Mesenchymal stem cell (in vitro differentiated cells and primary cell): ENCODE measurements at regions not wholly inside any gene's neighbourhood (a gene's known extent, or its start where the extent isn't known, plus 50 kb on each side); places are given as distances from the start of the nearest gene placed in this dataset.

Source experiments
- DNase-seq: peaks from one replicate; pipeline ENCODE4 v3.0.0-alpha.2; 2013
- H2AFZ ChIP-seq: one replicate; pipeline ENCODE4 v1.6.1; 2013; ENCODE audit warnings: low read depth, mild to moderate bottlenecking, control low read depth, inconsistent platforms, low read length, moderate library complexity
- H2AK5ac ChIP-seq: 2 replicates; pipeline ENCODE4 v1.6.1; 2013; ENCODE audit warnings: low read length, moderate library complexity, mild to moderate bottlenecking, inconsistent platforms; ENCODE audit not compliant: severe bottlenecking
- H2BK120ac ChIP-seq: one replicate; pipeline ENCODE4 v1.6.1; 2013; ENCODE audit warnings: low read depth, mild to moderate bottlenecking, inconsistent platforms, low read length, moderate library complexity
- H2BK12ac ChIP-seq, 2 experiments: one replicate each; pipeline ENCODE4 v1.6.1; 2013; ENCODE audit warnings: inconsistent platforms in 2 of 2, low read length in 2 of 2, mild to moderate bottlenecking in 2 of 2, moderate library complexity in 2 of 2, control low read depth in 1 of 2
- H2BK15ac ChIP-seq: one replicate; pipeline ENCODE4 v1.6.1; 2013; ENCODE audit warnings: mild to moderate bottlenecking, low read depth, inconsistent platforms; ENCODE audit not compliant: poor library complexity, severe bottlenecking
- H2BK5ac ChIP-seq: 2 replicates; pipeline ENCODE4 v1.6.1; 2013; ENCODE audit warnings: low read depth, mild to moderate bottlenecking, low read length, control low read depth, inconsistent platforms; ENCODE audit not compliant: poor library complexity, severe bottlenecking
- H3K14ac ChIP-seq, 2 experiments: one replicate each; pipeline ENCODE4 v1.6.1; 2013; ENCODE audit warnings: inconsistent platforms in 2 of 2, low read length in 2 of 2, control low read depth in 1 of 2, mild to moderate bottlenecking in 1 of 2, moderate library complexity in 1 of 2
- H3K18ac ChIP-seq, 2 experiments: one replicate each; pipeline ENCODE4 v1.6.1; 2013; ENCODE audit warnings: inconsistent platforms in 2 of 2, low read length in 2 of 2, control low read depth in 1 of 2, low read depth in 1 of 2, mild to moderate bottlenecking in 1 of 2
- H3K23ac ChIP-seq, 2 experiments: one replicate each; pipeline ENCODE4 v1.6.1; 2013; ENCODE audit warnings: inconsistent platforms in 2 of 2, low read length in 2 of 2, mild to moderate bottlenecking in 2 of 2, moderate library complexity in 2 of 2, control low read depth in 1 of 2
- H3K27ac ChIP-seq: 2 replicates; pipeline ENCODE4 v1.5.1; 2013; ENCODE audit warnings: mild to moderate bottlenecking, moderate library complexity, low read length, control low read depth, inconsistent platforms; ENCODE audit not compliant: poor library complexity, severe bottlenecking
- H3K27me3 ChIP-seq, 2 experiments: 2 replicates each; pipeline versions ENCODE4 v1.6.1 to v1.7.0; 2013; ENCODE audit warnings: low read length in 2 of 2, mild to moderate bottlenecking in 2 of 2, moderate library complexity in 2 of 2, control low read depth in 1 of 2, inconsistent platforms in 1 of 2; ENCODE audit not compliant: control insufficient read depth in 1 of 2, insufficient read depth in 1 of 2
- H3K36me3 ChIP-seq, 2 experiments: 2 replicates each; pipeline versions ENCODE4 v1.6.1 to v1.7.0; 2013; ENCODE audit warnings: low read length in 2 of 2, control low read depth in 1 of 2, inconsistent platforms in 1 of 2, low read depth in 1 of 2, mild to moderate bottlenecking in 1 of 2; ENCODE audit not compliant: insufficient read depth in 2 of 2, control insufficient read depth in 1 of 2
- H3K4ac ChIP-seq, 2 experiments: one replicate each; pipeline ENCODE4 v1.6.1; 2013; ENCODE audit warnings: inconsistent platforms in 2 of 2, low read length in 2 of 2, mild to moderate bottlenecking in 2 of 2, moderate library complexity in 2 of 2, control low read depth in 1 of 2, low read depth in 1 of 2
- H3K4me1 ChIP-seq: 2 replicates; pipeline ENCODE4 v1.6.1; 2013; ENCODE audit warnings: low read depth, low read length, control low read depth; ENCODE audit not compliant: control insufficient read depth, insufficient read depth
- H3K4me2 ChIP-seq: 2 replicates; pipeline ENCODE4 v1.6.1; 2013; ENCODE audit warnings: low read length, mild to moderate bottlenecking, inconsistent platforms; ENCODE audit not compliant: poor library complexity, severe bottlenecking
- H3K4me3 ChIP-seq, 2 experiments: 2 replicates each; pipeline versions ENCODE4 v1.5.1 to v1.7.0; 2013; ENCODE audit warnings: low read length in 2 of 2, mild to moderate bottlenecking in 2 of 2, control low read depth in 1 of 2, low read depth in 1 of 2; ENCODE audit not compliant: insufficient read depth in 1 of 2
- H3K79me1 ChIP-seq: replicated peaks from 2 replicates; pipeline ENCODE4 v1.6.1; 2013; ENCODE audit warnings: mild to moderate bottlenecking, control low read depth, low read length, inconsistent platforms; ENCODE audit not compliant: poor library complexity, severe bottlenecking
- H3K9ac ChIP-seq: 2 replicates; pipeline ENCODE4 v1.7.0; 2013; ENCODE audit warnings: mild to moderate bottlenecking, low read length, moderate library complexity
- H3K9me3 ChIP-seq: 2 replicates; pipeline ENCODE4 v1.7.0; 2013; ENCODE audit warnings: mild to moderate bottlenecking, low read length; ENCODE audit not compliant: control insufficient read depth
- H4K8ac ChIP-seq: one replicate; pipeline ENCODE4 v1.6.1; 2013; ENCODE audit warnings: inconsistent platforms, mild to moderate bottlenecking, low read length, moderate library complexity
- H4K91ac ChIP-seq: one replicate; pipeline ENCODE4 v1.6.1; 2013; ENCODE audit warnings: mild to moderate bottlenecking, low read length, inconsistent platforms
- WGBS: methylation state at CpG from one replicate; pipeline ENCODE4 v1.1.7; 2013; ENCODE audit warnings: mixed read lengths; 5-methylcytosine and 5-hydroxymethylcytosine counted together

- no peaks in the 10 kb centered on the region for H3K79me1 ChIP-seq
- H3K4me1 ChIP-seq = no peaks in the 10 kb centered on the region
- H3K4me3 ChIP-seq = no peak overlapping the region
- DNase-seq = no peak
- no peak overlapping the region for H2BK15ac ChIP-seq
- no peak overlapping the region for H2BK120ac ChIP-seq
- peaks cover 26% of the 10 kb centered on the region for H3K9me3 ChIP-seq
- 78% methylated on average over 3 of the region's 3 CpGs for WGBS
- no peak overlapping the region for H2BK5ac ChIP-seq
- H3K27me3 ChIP-seq = no peaks in the 10 kb centered on the region
- no peak overlapping the region for H2AK5ac ChIP-seq
- no peak overlapping the region for H2AFZ ChIP-seq
- no peak overlapping the region for H3K23ac ChIP-seq
- no peak overlapping the region for H3K27ac ChIP-seq
- H3K9ac ChIP-seq = no peak overlapping the region
- H2BK12ac ChIP-seq = no peak overlapping the region
- H3K14ac ChIP-seq = no peak overlapping the region
- H4K8ac ChIP-seq = no peak overlapping the region
- no peaks in the 10 kb centered on the region for H3K36me3 ChIP-seq
- no peak overlapping the region for H4K91ac ChIP-seq
- no peak overlapping the region for H3K18ac ChIP-seq
- H3K4ac ChIP-seq = no peak overlapping the region
- H3K4me2 ChIP-seq = no peak overlapping the region
These were observed 790.9 kb downstream of the TFAP2A start for GRCh38 chr6:9623985-9624384.

GRCh38 chr6:9623228-9623832 lies 791.5 kb downstream of the TFAP2A start:
- DNase-seq = no peak
- Histone ChIP-seq H3K9me3 (peaks cover 25% of the 10 kb centered on the region), H3K4me3 (no peak overlapping the region), H2BK120ac (no peak overlapping the region), H3K36me3 (no peaks in the 10 kb centered on the region), H2AK5ac (no peak overlapping the region), H2BK5ac (no peak overlapping the region), H3K4me2 (no peak overlapping the region), H2BK15ac (no peak overlapping the region), H2AFZ (no peak overlapping the region), H3K79me1 (no peaks in the 10 kb centered on the region), H4K91ac (no peak overlapping the region), H2BK12ac (no peak overlapping the region), H3K27me3 (no peaks in the 10 kb centered on the region), H3K23ac (no peak overlapping the region), H4K8ac (no peak overlapping the region), H3K18ac (no peak overlapping the region), H3K4me1 (no peaks in the 10 kb centered on the region), H3K14ac (no peak overlapping the region), H3K27ac (no peak overlapping the region), H3K4ac (no peak overlapping the region), H3K9ac (no peak overlapping the region)
- 93% methylated on average over 6 of the region's 8 CpGs for WGBS

GRCh38 chr6:9621276-9621675 lies 793.6 kb downstream of the TFAP2A start:
- Histone ChIP-seq H3K9ac (no peak overlapping the region), H2BK120ac (no peak overlapping the region), H4K91ac (no peak overlapping the region), H2BK5ac (no peak overlapping the region), H3K27me3 (no peaks in the 10 kb centered on the region), H3K36me3 (no peaks in the 10 kb centered on the region), H3K18ac (no peak overlapping the region), H2BK12ac (no peak overlapping the region), H3K23ac (no peak overlapping the region), H3K4me2 (no peak overlapping the region), H4K8ac (no peak overlapping the region), H2AFZ (no peak overlapping the region), H2AK5ac (no peak overlapping the region), H3K4me3 (no peak overlapping the region), H3K14ac (no peak overlapping the region), H3K4me1 (no peaks in the 10 kb centered on the region), H3K9me3 (peaks cover 19% of the 10 kb centered on the region), H2BK15ac (no peak overlapping the region), H3K27ac (no peak overlapping the region), H3K79me1 (no peaks in the 10 kb centered on the region), H3K4ac (no peak overlapping the region)
- 82% methylated on average over 2 of the region's 3 CpGs for WGBS
- no peak for DNase-seq

GRCh38 chr6:9620687-9621086 lies 794.2 kb downstream of the TFAP2A start:
- no peak overlapping the region for H2BK120ac ChIP-seq
- H2BK5ac ChIP-seq = no peak overlapping the region
- no peak overlapping the region for H4K91ac ChIP-seq
- H3K4me3 ChIP-seq = no peak overlapping the region
- no peak overlapping the region for H3K18ac ChIP-seq
- H3K23ac ChIP-seq = no peak overlapping the region
- H2AK5ac ChIP-seq = no peak overlapping the region
- WGBS = 84% methylated on average over 3 of the region's 3 CpGs
- H3K9me3 ChIP-seq = peaks cover 15% of the 10 kb centered on the region
- DNase-seq = no peak
- H3K4me2 ChIP-seq = no peak overlapping the region
- no peak overlapping the region for H3K9ac ChIP-seq
- no peak overlapping the region for H2AFZ ChIP-seq
- H3K4ac ChIP-seq = no peak overlapping the region
- H3K79me1 ChIP-seq = no peaks in the 10 kb centered on the region
- no peaks in the 10 kb centered on the region for H3K4me1 ChIP-seq
- no peak overlapping the region for H3K14ac ChIP-seq
- no peak overlapping the region for H3K27ac ChIP-seq
- H3K36me3 ChIP-seq = no peaks in the 10 kb centered on the region
- no peak overlapping the region for H2BK15ac ChIP-seq
- no peak overlapping the region for H4K8ac ChIP-seq
- no peak overlapping the region for H2BK12ac ChIP-seq
- H3K27me3 ChIP-seq = no peaks in the 10 kb centered on the region
